OCI-LY3 (cell line): ENCODE measurements at regions not wholly inside any gene's neighbourhood (a gene's known extent, or its start where the extent isn't known, plus 50 kb on each side); places are given as distances from the start of the nearest gene placed in this dataset.

Source experiments
- H2AFZ ChIP-seq: fragments of 200-600, 300-600 bp; shearing (Covaris generic); 2 replicates; pipeline ENCODE4 v1.6.0; 2014; ENCODE audit warnings: antibody characterized with exemption, low read depth, low read length
- H3K27ac ChIP-seq: fragments of 200-600, 300-600 bp; sonication (generic); 2 replicates; pipeline ENCODE4 v1.5.1; 2014; ENCODE audit warnings: mild to moderate bottlenecking, low read length, moderate library complexity, mixed read lengths
- H3K27me3 ChIP-seq: fragments of 200-600, 300-600 bp; sonication (generic); 2 replicates; pipeline ENCODE4 v1.6.1; 2014; ENCODE audit warnings: low read depth, low read length, mixed read lengths
- H3K36me3 ChIP-seq: fragments of 200-600, 300-600 bp; sonication (generic); replicated peaks from 2 replicates; pipeline ENCODE3; 2014; ENCODE audit warnings: low read depth, low read length, mixed read lengths
- H3K4me1 ChIP-seq: fragments of 300-600, 200-600 bp; sonication (generic); 2 replicates; pipeline ENCODE4 v1.6.1; 2014; ENCODE audit warnings: low read length, mixed read lengths
- H3K4me2 ChIP-seq: fragments of 200-600, 300-600 bp; sonication (generic); 2 replicates; pipeline ENCODE4 v1.6.1; 2014; ENCODE audit warnings: low read length, mixed read lengths
- H3K4me3 ChIP-seq: fragments of 300-600, 200-600 bp; sonication (generic); 2 replicates; pipeline ENCODE4 v1.5.1; 2014; ENCODE audit warnings: antibody characterized with exemption, mild to moderate bottlenecking, low read length, moderate library complexity
- H3K79me2 ChIP-seq: fragments of 300-600, 200-600 bp; shearing (Covaris generic); 2 replicates; pipeline ENCODE4 v1.6.1; 2014; ENCODE audit warnings: mild to moderate bottlenecking, low read length, mixed read lengths
- H3K9ac ChIP-seq: fragments of 300-600, 200-600 bp; shearing (Covaris generic); 2 replicates; pipeline ENCODE4 v1.6.0; 2014; ENCODE audit warnings: mild to moderate bottlenecking, low read length, moderate library complexity
- H3K9me3 ChIP-seq: fragments of 200-600, 300-600 bp; shearing (Covaris generic); 2 replicates; pipeline ENCODE4 v1.6.1; 2014; ENCODE audit warnings: low read length, mixed read lengths; ENCODE audit not compliant: insufficient read depth
- H4K20me1 ChIP-seq: fragments of 200-600, 300-600 bp; sonication (generic); 2 replicates; pipeline ENCODE4 v1.6.1; 2016; ENCODE audit warnings: low read length, mixed read lengths; ENCODE audit not compliant: insufficient read depth
- CTCF ChIP-seq: fragments of 200-600, 300-600 bp; sonication (generic); IDR thresholded peaks from 2 replicates; pipeline ENCODE4 v1.5.1; 2014; ENCODE audit warnings: antibody characterized with exemption, low read length, low read depth
- EZH2phosphoT487 ChIP-seq: fragments of 200-600 bp; shearing (Covaris generic); IDR thresholded peaks from 2 replicates; pipeline ENCODE4 v1.6.1; 2018; ENCODE audit warnings: antibody characterized with exemption, mixed run types, low read depth

DNA sequence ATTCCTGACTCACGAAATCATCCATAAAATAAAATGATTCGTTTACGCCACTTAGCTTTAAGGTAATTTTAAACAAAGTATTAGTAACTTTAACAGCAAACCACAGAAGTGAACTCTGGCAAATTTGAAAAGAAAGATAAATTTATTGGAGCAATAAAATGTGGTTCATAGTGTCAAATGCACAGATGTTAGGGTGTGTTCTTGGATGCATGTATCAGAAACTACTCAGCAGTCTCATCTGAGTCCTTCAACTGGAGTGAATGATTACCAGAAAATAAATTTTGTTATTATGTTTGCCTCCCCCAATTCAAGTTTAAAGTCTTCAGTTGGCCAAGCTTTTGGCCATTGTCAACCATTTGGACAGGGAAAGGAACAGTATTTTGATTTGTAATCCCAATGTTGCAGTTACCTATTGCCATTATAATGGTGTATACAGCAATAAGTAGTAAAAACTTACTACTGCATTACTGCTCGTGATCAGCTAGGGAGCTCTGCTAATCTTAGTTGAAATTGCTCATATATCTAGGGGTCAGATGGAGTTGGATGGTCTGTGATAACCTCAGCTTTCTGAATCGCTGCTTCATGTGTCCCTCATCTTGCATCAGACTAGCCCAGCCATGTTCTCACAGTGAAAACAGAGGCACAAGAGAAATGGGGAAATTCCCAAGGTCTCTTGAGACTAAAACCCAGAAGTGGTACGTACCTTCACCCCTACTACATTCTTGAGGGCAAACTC lies 254.6 kb upstream of the KCNIP4 start:
- H3K27ac ChIP-seq: no peak overlapping the region
- H2AFZ ChIP-seq: peak overlapping the region; percentile 89; the same call in 1 of the 2 replicates
- no peak overlapping the region for H3K4me3 ChIP-seq
- no peaks in the 10 kb centered on the region for H3K9me3 ChIP-seq
- H4K20me1 ChIP-seq: no peaks in the 10 kb centered on the region
- H3K27me3 ChIP-seq: no peaks in the 10 kb centered on the region
- H3K4me2 ChIP-seq: peak overlapping the region; percentile 39
- no peaks in the 10 kb centered on the region for H3K79me2 ChIP-seq
- H3K4me1 ChIP-seq: peaks cover 10% of the 10 kb centered on the region
- no peak for TF ChIP-seq CTCF
- TF ChIP-seq EZH2phosphoT487: no peak
- H3K36me3 ChIP-seq: no peaks in the 10 kb centered on the region
- no peak overlapping the region for H3K9ac ChIP-seq

DNA sequence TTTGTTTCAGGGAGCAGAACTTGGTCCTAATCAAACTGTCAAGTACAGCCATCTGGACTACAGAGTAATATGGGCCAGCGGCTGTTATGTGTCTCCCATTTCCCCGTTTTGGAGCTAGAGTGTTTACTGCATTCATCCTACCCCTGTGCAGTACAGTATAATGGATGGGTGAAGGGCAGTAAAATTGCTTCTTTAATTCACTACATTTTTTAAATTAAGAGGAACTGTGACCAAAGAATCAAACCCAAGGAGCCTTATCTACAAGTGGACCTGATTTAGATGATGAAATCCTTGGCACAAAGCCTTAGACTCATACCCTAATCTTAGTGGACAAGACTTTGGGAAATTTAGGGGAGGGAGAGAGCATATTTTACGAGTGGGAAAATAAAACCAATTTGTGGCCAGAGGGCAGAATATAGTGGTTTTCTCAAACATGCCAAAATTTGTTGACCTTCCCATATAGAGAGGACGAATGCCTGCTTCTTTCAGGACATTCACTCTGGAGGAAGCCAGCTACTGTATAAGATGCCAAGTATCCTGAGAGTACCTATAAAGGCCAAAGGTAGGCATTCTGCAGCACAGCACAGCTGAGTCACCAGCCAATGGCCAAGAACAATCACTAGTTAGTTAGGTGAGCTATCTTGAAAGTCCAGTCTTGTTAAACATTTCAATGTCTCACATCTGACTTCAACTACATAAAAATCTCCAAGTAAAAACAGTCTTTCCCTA lies 253.8 kb upstream of the KCNIP4 start:
- Histone ChIP-seq H3K27me3 (no peaks in the 10 kb centered on the region), H4K20me1 (no peaks in the 10 kb centered on the region), H3K36me3 (no peaks in the 10 kb centered on the region), H3K79me2 (no peaks in the 10 kb centered on the region), H2AFZ (no peak overlapping the region), H3K4me2 (no peak overlapping the region), H3K9me3 (no peaks in the 10 kb centered on the region), H3K4me3 (no peak overlapping the region), H3K9ac (no peak overlapping the region), H3K27ac (no peak overlapping the region), H3K4me1 (peaks cover 10% of the 10 kb centered on the region)
- TF ChIP-seq EZH2phosphoT487 (no peak), CTCF (no peak)

DNA sequence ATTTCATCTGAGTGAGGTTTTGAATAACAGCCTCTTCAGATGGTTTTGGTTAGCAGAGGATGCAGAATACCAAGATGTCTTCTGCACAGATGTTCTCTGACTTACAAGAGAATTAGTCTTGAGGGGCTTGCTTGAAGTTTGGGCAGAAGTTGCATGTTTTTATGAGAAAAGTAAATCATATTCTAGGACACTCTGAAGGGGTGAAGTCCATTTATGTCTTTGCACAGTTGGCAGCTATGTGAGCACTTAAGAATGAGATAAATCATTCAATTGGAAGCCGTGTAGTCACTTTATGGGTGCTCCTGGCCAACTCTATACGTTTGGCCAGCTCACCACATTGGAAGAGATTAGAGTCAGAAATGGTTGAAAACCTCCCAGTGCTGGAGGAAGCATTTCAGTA lies 252.7 kb upstream of the KCNIP4 start:
- no peak overlapping the region for H3K9ac ChIP-seq
- no peak overlapping the region for H2AFZ ChIP-seq
- no peaks in the 10 kb centered on the region for H3K27me3 ChIP-seq
- TF ChIP-seq EZH2phosphoT487 (no peak), CTCF (no peak)
- no peaks in the 10 kb centered on the region for H4K20me1 ChIP-seq
- no peak overlapping the region for H3K4me2 ChIP-seq
- peaks cover 10% of the 10 kb centered on the region for H3K4me1 ChIP-seq
- H3K79me2 ChIP-seq: no peaks in the 10 kb centered on the region
- H3K4me3 ChIP-seq: no peak overlapping the region
- no peaks in the 10 kb centered on the region for H3K9me3 ChIP-seq
- no peak overlapping the region for H3K27ac ChIP-seq
- no peaks in the 10 kb centered on the region for H3K36me3 ChIP-seq

DNA sequence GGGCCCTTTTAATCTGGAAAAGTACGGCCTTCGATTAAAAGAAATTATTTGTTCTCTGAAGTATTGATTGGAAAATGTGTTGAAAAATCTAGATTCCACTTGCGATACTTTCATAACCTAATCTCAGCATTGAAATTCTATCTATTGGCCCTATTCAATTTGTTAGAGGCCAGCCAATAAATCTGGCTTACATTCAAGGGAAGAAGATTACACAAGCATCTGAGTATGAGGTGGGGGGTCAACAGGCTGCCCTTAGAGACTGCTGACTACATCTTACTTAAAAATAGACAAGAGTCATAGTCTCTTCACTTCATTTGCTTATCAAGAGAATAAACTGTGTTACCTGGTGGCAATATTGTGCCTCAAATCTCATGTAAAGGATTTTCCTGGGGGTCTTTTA lies 248.0 kb upstream of the KCNIP4 start:
- Histone ChIP-seq H3K27me3 (no peaks in the 10 kb centered on the region), H3K36me3 (no peaks in the 10 kb centered on the region), H3K9ac (no peak overlapping the region), H3K4me2 (no peak overlapping the region), H3K4me3 (no peak overlapping the region), H2AFZ (no peak overlapping the region), H3K27ac (no peak overlapping the region), H3K9me3 (no peaks in the 10 kb centered on the region), H4K20me1 (no peaks in the 10 kb centered on the region), H3K79me2 (no peaks in the 10 kb centered on the region), H3K4me1 (peaks cover 12% of the 10 kb centered on the region; the same call in 1 of the 2 replicates)
- TF ChIP-seq CTCF (no peak), EZH2phosphoT487 (no peak)
